KMS-11 (cell line): ENCODE measurements at regions not wholly inside any gene's neighbourhood (a gene's known extent, or its start where the extent isn't known, plus 50 kb on each side); places are given as distances from the start of the nearest gene placed in this dataset.
A peak's percentile ranks its signal among the peaks of the same experiment; 100 is the strongest.

ENCODE experiments used
- H2AFZ ChIP-seq: fragments of 200-600 bp; sonication (generic); 2 replicates; pipeline ENCODE4 v1.6.1; 2016; ENCODE audit warnings: antibody characterized with exemption, mixed run types, low read depth
- H3K27ac ChIP-seq: fragments of 200-600 bp; sonication (generic); 2 replicates; pipeline ENCODE4 v1.6.1; 2016; ENCODE audit warnings: mild to moderate bottlenecking, mixed run types
- H3K27me3 ChIP-seq: fragments of 200-600 bp; sonication (generic); 2 replicates; pipeline ENCODE4 v1.6.1; 2017; ENCODE audit warnings: mild to moderate bottlenecking, low read depth, mixed run types, moderate library complexity; ENCODE audit not compliant: insufficient read depth
- H3K36me3 ChIP-seq: fragments of 200-600 bp; sonication (generic); 2 replicates; pipeline ENCODE4 v1.6.1; 2017; ENCODE audit warnings: mild to moderate bottlenecking, mixed run types; ENCODE audit not compliant: insufficient read depth
- H3K4me1 ChIP-seq: fragments of 200-600 bp; sonication (generic); 2 replicates; pipeline ENCODE4 v1.6.1; 2016; ENCODE audit warnings: mild to moderate bottlenecking, low read depth, mixed run types; ENCODE audit not compliant: poor library complexity, severe bottlenecking
- H3K4me2 ChIP-seq: fragments of 200-600 bp; sonication (generic); 2 replicates; pipeline ENCODE4 v1.7.0; 2016; ENCODE audit warnings: mild to moderate bottlenecking, mixed run types
- H3K4me3 ChIP-seq: fragments of 200-600 bp; sonication (generic); IDR thresholded peaks from 2 replicates; pipeline ENCODE4 v1.6.1; 2017; ENCODE audit warnings: low read depth, low read length, mixed read lengths; ENCODE audit not compliant: insufficient read depth
- H3K79me2 ChIP-seq: fragments of 200-600 bp; sonication (generic); 2 replicates; pipeline ENCODE4 v1.6.1; 2016; ENCODE audit warnings: low read depth, mixed run types; ENCODE audit not compliant: insufficient read depth
- H3K9ac ChIP-seq: fragments of 200-600 bp; sonication (generic); 2 replicates; pipeline ENCODE4 v1.6.1; 2016; ENCODE audit warnings: mild to moderate bottlenecking, mixed run types
- H4K20me1 ChIP-seq: fragments of 200-600 bp; sonication (generic); 2 replicates; pipeline ENCODE4 v1.6.1; 2016; ENCODE audit warnings: mild to moderate bottlenecking, mixed run types; ENCODE audit not compliant: insufficient read depth
- TF ChIP-seq, protein P1 (sequence below): fragments of 200-600 bp; sonication (generic); conservative IDR thresholded peaks from 2 replicates; pipeline ENCODE4 v1.6.1; 2017; ENCODE audit warnings: low read depth, mild to moderate bottlenecking, antibody characterized with exemption, low read length, moderate library complexity, mixed read lengths

GRCh38 chr2:125070726-125071505, 1045.8 kb downstream of the CNTNAP5 start:
- H3K27ac ChIP-seq = no peak overlapping the region
- H3K9ac ChIP-seq = no peak overlapping the region
- H3K79me2 ChIP-seq = no peaks in the 10 kb centered on the region
- H3K27me3 ChIP-seq = no peaks in the 10 kb centered on the region
- peaks cover 8% of the 10 kb centered on the region for H3K4me1 ChIP-seq
- no peaks in the 10 kb centered on the region for H3K36me3 ChIP-seq
- no peak overlapping the region for H3K4me2 ChIP-seq
- TF ChIP-seq, protein P1, sequence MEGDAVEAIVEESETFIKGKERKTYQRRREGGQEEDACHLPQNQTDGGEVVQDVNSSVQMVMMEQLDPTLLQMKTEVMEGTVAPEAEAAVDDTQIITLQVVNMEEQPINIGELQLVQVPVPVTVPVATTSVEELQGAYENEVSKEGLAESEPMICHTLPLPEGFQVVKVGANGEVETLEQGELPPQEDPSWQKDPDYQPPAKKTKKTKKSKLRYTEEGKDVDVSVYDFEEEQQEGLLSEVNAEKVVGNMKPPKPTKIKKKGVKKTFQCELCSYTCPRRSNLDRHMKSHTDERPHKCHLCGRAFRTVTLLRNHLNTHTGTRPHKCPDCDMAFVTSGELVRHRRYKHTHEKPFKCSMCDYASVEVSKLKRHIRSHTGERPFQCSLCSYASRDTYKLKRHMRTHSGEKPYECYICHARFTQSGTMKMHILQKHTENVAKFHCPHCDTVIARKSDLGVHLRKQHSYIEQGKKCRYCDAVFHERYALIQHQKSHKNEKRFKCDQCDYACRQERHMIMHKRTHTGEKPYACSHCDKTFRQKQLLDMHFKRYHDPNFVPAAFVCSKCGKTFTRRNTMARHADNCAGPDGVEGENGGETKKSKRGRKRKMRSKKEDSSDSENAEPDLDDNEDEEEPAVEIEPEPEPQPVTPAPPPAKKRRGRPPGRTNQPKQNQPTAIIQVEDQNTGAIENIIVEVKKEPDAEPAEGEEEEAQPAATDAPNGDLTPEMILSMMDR = no peak
- H4K20me1 ChIP-seq = no peaks in the 10 kb centered on the region
- H3K4me3 ChIP-seq = no peak overlapping the region
- H2AFZ ChIP-seq = no peak overlapping the region

DNA sequence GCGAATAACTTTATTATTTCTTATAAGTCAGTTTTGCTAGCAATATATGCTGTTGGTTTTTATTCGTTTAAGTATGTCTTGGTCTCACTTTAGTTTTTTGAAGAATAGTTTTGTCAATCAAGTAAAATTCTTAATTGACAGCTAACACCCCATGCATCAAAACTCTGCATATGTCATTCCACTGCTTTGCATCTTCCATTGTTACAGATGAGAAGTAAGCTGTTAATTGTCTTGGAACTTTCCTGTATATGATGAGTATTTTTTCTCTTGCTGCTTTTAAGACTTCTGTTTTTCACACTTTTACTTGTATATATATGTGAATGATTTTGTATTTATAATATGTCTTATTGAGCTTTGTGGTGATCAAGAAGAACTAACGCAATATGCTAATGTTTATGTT, 1048.4 kb downstream of the CNTNAP5 start:
- TF ChIP-seq, protein P1 = no peak
- Histone ChIP-seq H3K4me2 (no peak overlapping the region), H3K36me3 (no peaks in the 10 kb centered on the region), H4K20me1 (no peaks in the 10 kb centered on the region), H3K27ac (no peak overlapping the region), H2AFZ (no peak overlapping the region), H3K4me1 (peaks cover 8% of the 10 kb centered on the region), H3K27me3 (no peaks in the 10 kb centered on the region), H3K9ac (no peak overlapping the region), H3K79me2 (no peaks in the 10 kb centered on the region), H3K4me3 (no peak overlapping the region)

- Histone ChIP-seq H3K4me3 (no peak overlapping the region), H3K36me3 (no peaks in the 10 kb centered on the region), H3K79me2 (no peaks in the 10 kb centered on the region), H3K4me2 (no peak overlapping the region), H2AFZ (no peak overlapping the region), H3K4me1 (peaks cover 8% of the 10 kb centered on the region), H3K9ac (no peak overlapping the region), H3K27ac (no peak overlapping the region), H4K20me1 (no peaks in the 10 kb centered on the region), H3K27me3 (no peaks in the 10 kb centered on the region)
- TF ChIP-seq, protein P1 = no peak
These were observed 1060.8 kb downstream of the CNTNAP5 start for GRCh38 chr2:125085904-125086303.

- Histone ChIP-seq H4K20me1 (no peaks in the 10 kb centered on the region), H3K9ac (no peak overlapping the region), H3K4me2 (0 out of 2 replicates have a peak overlapping the region, but pooled peaks have one; percentile 29), H3K79me2 (no peaks in the 10 kb centered on the region), H3K4me3 (no peak overlapping the region), H3K27me3 (no peaks in the 10 kb centered on the region), H2AFZ (no peak overlapping the region), H3K4me1 (peaks cover 8% of the 10 kb centered on the region), H3K27ac (no peak overlapping the region), H3K36me3 (no peaks in the 10 kb centered on the region)
- TF ChIP-seq, protein P1 = no peak
These were observed 1061.5 kb downstream of the CNTNAP5 start for GRCh38 chr2:125086313-125087184.
